ENCODE measurements at regions not wholly inside any gene's neighbourhood (a gene's known extent, or its start where the extent isn't known, plus 50 kb on each side); places are given as distances from the start of the nearest gene placed in this dataset.

- TF ChIP-seq, protein P1, sequence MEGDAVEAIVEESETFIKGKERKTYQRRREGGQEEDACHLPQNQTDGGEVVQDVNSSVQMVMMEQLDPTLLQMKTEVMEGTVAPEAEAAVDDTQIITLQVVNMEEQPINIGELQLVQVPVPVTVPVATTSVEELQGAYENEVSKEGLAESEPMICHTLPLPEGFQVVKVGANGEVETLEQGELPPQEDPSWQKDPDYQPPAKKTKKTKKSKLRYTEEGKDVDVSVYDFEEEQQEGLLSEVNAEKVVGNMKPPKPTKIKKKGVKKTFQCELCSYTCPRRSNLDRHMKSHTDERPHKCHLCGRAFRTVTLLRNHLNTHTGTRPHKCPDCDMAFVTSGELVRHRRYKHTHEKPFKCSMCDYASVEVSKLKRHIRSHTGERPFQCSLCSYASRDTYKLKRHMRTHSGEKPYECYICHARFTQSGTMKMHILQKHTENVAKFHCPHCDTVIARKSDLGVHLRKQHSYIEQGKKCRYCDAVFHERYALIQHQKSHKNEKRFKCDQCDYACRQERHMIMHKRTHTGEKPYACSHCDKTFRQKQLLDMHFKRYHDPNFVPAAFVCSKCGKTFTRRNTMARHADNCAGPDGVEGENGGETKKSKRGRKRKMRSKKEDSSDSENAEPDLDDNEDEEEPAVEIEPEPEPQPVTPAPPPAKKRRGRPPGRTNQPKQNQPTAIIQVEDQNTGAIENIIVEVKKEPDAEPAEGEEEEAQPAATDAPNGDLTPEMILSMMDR (IDR thresholded peaks at IDR 0.05), result no peak
- intact Hi-C loops (cut with DNase I), result no loop called here
- no peak overlapping the region for H3K27ac ChIP-seq
Measured at GRCh38 chr1:87603626-87604025, 274.9 kb downstream of the LMO4 start.

GRCh38 chr1:87612956-87613355, 284.3 kb downstream of the LMO4 start:
- DNase-seq (no peak), ATAC-seq (no peak)
- H3K4me1 ChIP-seq, result no peaks in the 10 kb centered on the region
- H3K27me3 ChIP-seq (ENCODE audit: low read depth), result no peaks in the 10 kb centered on the region
- H3K36me3 ChIP-seq, result no peaks in the 10 kb centered on the region
- intact Hi-C loops (cut with DNase I), result no loop called here
- no peaks in the 10 kb centered on the region for H3K9me3 ChIP-seq
- H3K4me3 ChIP-seq, result no peak overlapping the region
- H3K27ac ChIP-seq, result no peak overlapping the region
- TF ChIP-seq, protein P1 (IDR thresholded peaks at IDR 0.05), result no peak

More at GRCh38 chr1:87603626-87604025, 274.9 kb downstream of the LMO4 start:
- no peak for DNase-seq
- no peaks in the 10 kb centered on the region for H3K27me3 ChIP-seq (ENCODE audit: low read depth)
- H3K36me3 ChIP-seq, result no peaks in the 10 kb centered on the region
- H3K9me3 ChIP-seq, result no peaks in the 10 kb centered on the region
- ATAC-seq, result no peak
- H3K4me3 ChIP-seq, result no peak overlapping the region
- no peaks in the 10 kb centered on the region for H3K4me1 ChIP-seq

GRCh38 chr1:87615491-87615890, 286.8 kb downstream of the LMO4 start:
- no peaks in the 10 kb centered on the region for H3K4me1 ChIP-seq
- no peaks in the 10 kb centered on the region for H3K9me3 ChIP-seq
- TF ChIP-seq, protein P1 (IDR thresholded peaks at IDR 0.05), result no peak
- DNase-seq, result no peak
- no peaks in the 10 kb centered on the region for H3K27me3 ChIP-seq (ENCODE audit: low read depth)
- H3K36me3 ChIP-seq, result no peaks in the 10 kb centered on the region
- no peak for ATAC-seq
- no peak overlapping the region for H3K4me3 ChIP-seq
- no peak overlapping the region for H3K27ac ChIP-seq
- intact Hi-C loops (cut with DNase I), result no loop called here

- intact Hi-C loops (cut with DNase I), result no loop called here
- DNase-seq, result no peak
- H3K27me3 ChIP-seq (ENCODE audit: low read depth), result no peaks in the 10 kb centered on the region
- TF ChIP-seq, protein P1 (IDR thresholded peaks at IDR 0.05), result no peak
- H3K4me3 ChIP-seq, result no peak overlapping the region
- no peak for ATAC-seq
- H3K27ac ChIP-seq, result no peak overlapping the region
- no peaks in the 10 kb centered on the region for H3K36me3 ChIP-seq
- H3K9me3 ChIP-seq, result no peaks in the 10 kb centered on the region
- no peaks in the 10 kb centered on the region for H3K4me1 ChIP-seq
Measured at GRCh38 chr1:87615901-87616300, 287.2 kb downstream of the LMO4 start.

- H3K27ac ChIP-seq, result no peak overlapping the region
- no peak for ATAC-seq
- no peaks in the 10 kb centered on the region for H3K27me3 ChIP-seq (ENCODE audit: low read depth)
- no peaks in the 10 kb centered on the region for H3K36me3 ChIP-seq
- intact Hi-C loops (cut with DNase I), result no loop called here
- H3K4me3 ChIP-seq, result no peak overlapping the region
- TF ChIP-seq, protein P1 (IDR thresholded peaks at IDR 0.05), result no peak
- H3K9me3 ChIP-seq, result no peaks in the 10 kb centered on the region
- no peak for DNase-seq
- no peaks in the 10 kb centered on the region for H3K4me1 ChIP-seq
Measured at GRCh38 chr1:87620807-87621206, 292.1 kb downstream of the LMO4 start.

DNA sequence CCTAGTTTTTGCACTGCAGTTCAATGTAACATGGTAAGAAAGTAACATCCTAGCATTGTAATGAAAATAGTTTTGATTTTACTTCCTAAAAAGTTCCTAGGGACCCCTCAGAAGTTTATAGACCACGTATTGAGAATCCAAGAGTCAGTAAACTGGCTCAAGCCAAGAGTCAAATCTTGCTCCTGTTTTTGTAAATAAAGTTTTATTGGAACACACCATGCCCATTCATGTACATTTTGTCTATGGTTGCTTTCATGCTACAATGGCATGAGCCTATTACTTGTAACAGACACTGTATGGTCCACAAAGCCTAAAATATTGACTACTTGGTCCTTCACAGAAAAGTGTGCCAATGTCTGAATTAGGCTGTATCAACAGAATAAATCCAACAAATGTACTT, 301.0 kb downstream of the LMO4 start:
- no peaks in the 10 kb centered on the region for H3K36me3 ChIP-seq
- no peak for ATAC-seq
- TF ChIP-seq, protein P1 (IDR thresholded peaks at IDR 0.05), result no peak
- no peak for DNase-seq
- H3K4me1 ChIP-seq, result no peaks in the 10 kb centered on the region
- no peaks in the 10 kb centered on the region for H3K9me3 ChIP-seq
- intact Hi-C loops (cut with DNase I), result no loop called here
- no peak overlapping the region for H3K4me3 ChIP-seq
- no peaks in the 10 kb centered on the region for H3K27me3 ChIP-seq (ENCODE audit: low read depth)
- H3K27ac ChIP-seq, result no peak overlapping the region
